22Rv1 (cell line): ENCODE measurements at regions not wholly inside any gene's neighbourhood (a gene's known extent, or its start where the extent isn't known, plus 50 kb on each side); places are given as distances from the start of the nearest gene placed in this dataset.

Experiments used
- CTCF ChIP-seq: fragments of 450-650 bp; IDR thresholded peaks from 2 replicates; pipeline ENCODE4 v1.5.1; 2017; ENCODE audit warnings: mild to moderate bottlenecking
- ZFX ChIP-seq: fragments of 450-650 bp; IDR thresholded peaks from 2 replicates; pipeline ENCODE4 v1.6.1; 2017; ENCODE audit warnings: antibody characterized with exemption, borderline replicate concordance

GRCh38 chr11:12591706-12592105 lies 82.5 kb upstream of the TEAD1 start:
- TF ChIP-seq CTCF (no peak), ZFX (no peak)
